Stimulated activated naive CD4-positive, alpha-beta T cell (primary cell): ENCODE measurements at regions not wholly inside any gene's neighbourhood (a gene's known extent, or its start where the extent isn't known, plus 50 kb on each side); places are given as distances from the start of the nearest gene placed in this dataset.
A peak's percentile ranks its signal among the peaks of the same experiment; 100 is the strongest.

Source experiments
- DNase-seq, 6 experiments: peaks; one replicate each; lab custom pipeline; 2025; lab: John Stamatoyannopoulos, UW

- DNase-seq, result peak in 3 of 6 experiments; percentile 17 to 23 (median 23)
These were observed 320.6 kb upstream of the KCNH8 start for GRCh38 chr3:18827664-18828063.

- DNase-seq, result no peak
These were observed 322.6 kb upstream of the KCNH8 start for GRCh38 chr3:18825665-18826064.

- DNase-seq, result no peak
These were observed 335.0 kb upstream of the KCNH8 start for GRCh38 chr3:18813300-18813699.

- DNase-seq, result no peak
These were observed 336.0 kb upstream of the KCNH8 start for GRCh38 chr3:18812316-18812715.

- no peak for DNase-seq
These were observed 338.0 kb upstream of the KCNH8 start for GRCh38 chr3:18810306-18810661.

GRCh38 chr3:18809640-18810305, 338.5 kb upstream of the KCNH8 start:
- no peak for DNase-seq

GRCh38 chr3:18808429-18808828, 339.9 kb upstream of the KCNH8 start:
- DNase-seq, result no peak

GRCh38 chr3:18807593-18807992, 340.7 kb upstream of the KCNH8 start:
- DNase-seq, result no peak

GRCh38 chr3:18806633-18807032, 341.7 kb upstream of the KCNH8 start:
- DNase-seq, result no peak

- no peak for DNase-seq
These were observed 350.9 kb upstream of the KCNH8 start for GRCh38 chr3:18797378-18797777.

- DNase-seq, result no peak
These were observed 353.2 kb upstream of the KCNH8 start for GRCh38 chr3:18795078-18795477.

GRCh38 chr3:18791752-18792151, 356.6 kb upstream of the KCNH8 start:
- no peak for DNase-seq

GRCh38 chr3:18791182-18791581, 357.1 kb upstream of the KCNH8 start:
- no peak for DNase-seq

GRCh38 chr3:18790384-18790783, 357.9 kb upstream of the KCNH8 start:
- peak in 1 of 6 experiments; percentile 24 for DNase-seq

GRCh38 chr3:18789734-18790133, 358.6 kb upstream of the KCNH8 start:
- peak in 1 of 6 experiments; percentile 11 for DNase-seq

GRCh38 chr3:18787441-18787840, 360.9 kb upstream of the KCNH8 start:
- peak in 3 of 6 experiments; percentile 13 to 54 (median 29) for DNase-seq

GRCh38 chr3:18786650-18787323, 361.5 kb upstream of the KCNH8 start:
- peak in 3 of 6 experiments; percentile 17 to 26 (median 20) for DNase-seq

- no peak for DNase-seq
These were observed 357.1 kb upstream of the SATB1 start for GRCh38 chr3:18782191-18782590.

- peak in 3 of 6 experiments; percentile 10 to 44 (median 33) for DNase-seq
These were observed 355.8 kb upstream of the SATB1 start for GRCh38 chr3:18780959-18781358.

- no peak for DNase-seq
These were observed 354.6 kb upstream of the SATB1 start for GRCh38 chr3:18779704-18780103.

- peak in 3 of 6 experiments; percentile 35 to 53 (median 52) for DNase-seq
These were observed 353.5 kb upstream of the SATB1 start for GRCh38 chr3:18778598-18778997.

- DNase-seq, result no peak
These were observed 353.0 kb upstream of the SATB1 start for GRCh38 chr3:18778094-18778493.

- DNase-seq, result no peak
These were observed 350.4 kb upstream of the SATB1 start for GRCh38 chr3:18775501-18775900.
